NCI-H146 (cell line): ENCODE measurements at regions not wholly inside any gene's neighbourhood (a gene's known extent, or its start where the extent isn't known, plus 50 kb on each side); places are given as distances from the start of the nearest gene placed in this dataset.
"Not testable (repeated sequence)": the region's sequence is repeated elsewhere in the genome, so short reads cannot be mapped to it uniquely, and the experiment has no call there.

Source experiments
- DNase-seq: peaks from one replicate; lab custom pipeline; 2025; lab: John Stamatoyannopoulos, UW

DNA sequence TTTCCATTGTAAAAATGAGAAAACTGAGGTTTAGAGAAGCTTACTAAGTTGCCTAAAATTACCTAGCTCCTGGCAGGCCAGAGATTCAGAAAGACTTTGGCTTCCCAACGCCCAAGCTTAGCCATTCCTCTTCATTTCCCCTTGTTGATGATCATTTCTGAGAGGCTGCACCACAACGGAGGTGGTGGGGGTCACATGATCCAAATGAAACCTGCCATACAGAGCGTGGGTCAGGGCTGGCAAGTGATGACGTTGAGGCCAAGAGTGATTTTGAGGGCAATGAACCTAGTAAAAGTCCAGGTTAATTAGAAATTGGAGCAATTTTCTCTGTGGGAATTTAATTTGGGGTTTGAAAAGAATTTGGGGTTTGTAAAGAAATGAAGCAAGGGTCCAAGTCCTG lies 109.9 kb downstream of the TMEM182 start:
- no peak for DNase-seq

GRCh38 chr2:102872388-102872787 lies 110.6 kb downstream of the TMEM182 start:
- no peak for DNase-seq

DNA sequence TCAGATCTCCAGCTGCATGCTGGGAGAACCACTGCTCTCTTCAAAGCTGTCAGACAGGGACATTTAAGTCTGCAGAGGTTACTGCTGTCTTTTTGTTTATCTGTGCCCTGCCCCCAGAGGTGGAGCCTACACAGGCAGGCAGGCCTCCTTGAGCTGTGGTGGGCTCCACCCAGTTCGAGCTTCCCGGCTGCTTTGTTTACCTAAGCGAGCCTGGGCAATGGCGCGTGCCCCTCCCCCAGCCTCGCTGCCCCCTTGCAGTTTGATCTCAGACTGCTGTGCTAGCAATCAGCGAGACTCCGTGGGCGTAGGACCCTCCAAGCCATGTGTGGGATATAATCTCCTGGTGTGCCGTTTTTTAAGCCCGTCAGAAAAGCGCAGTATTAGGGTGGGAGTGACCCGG lies 117.7 kb downstream of the TMEM182 start:
- DNase-seq, result not testable (repeated sequence)

GRCh38 chr2:102880731-102881130 lies 118.9 kb downstream of the TMEM182 start:
- no peak for DNase-seq

DNA sequence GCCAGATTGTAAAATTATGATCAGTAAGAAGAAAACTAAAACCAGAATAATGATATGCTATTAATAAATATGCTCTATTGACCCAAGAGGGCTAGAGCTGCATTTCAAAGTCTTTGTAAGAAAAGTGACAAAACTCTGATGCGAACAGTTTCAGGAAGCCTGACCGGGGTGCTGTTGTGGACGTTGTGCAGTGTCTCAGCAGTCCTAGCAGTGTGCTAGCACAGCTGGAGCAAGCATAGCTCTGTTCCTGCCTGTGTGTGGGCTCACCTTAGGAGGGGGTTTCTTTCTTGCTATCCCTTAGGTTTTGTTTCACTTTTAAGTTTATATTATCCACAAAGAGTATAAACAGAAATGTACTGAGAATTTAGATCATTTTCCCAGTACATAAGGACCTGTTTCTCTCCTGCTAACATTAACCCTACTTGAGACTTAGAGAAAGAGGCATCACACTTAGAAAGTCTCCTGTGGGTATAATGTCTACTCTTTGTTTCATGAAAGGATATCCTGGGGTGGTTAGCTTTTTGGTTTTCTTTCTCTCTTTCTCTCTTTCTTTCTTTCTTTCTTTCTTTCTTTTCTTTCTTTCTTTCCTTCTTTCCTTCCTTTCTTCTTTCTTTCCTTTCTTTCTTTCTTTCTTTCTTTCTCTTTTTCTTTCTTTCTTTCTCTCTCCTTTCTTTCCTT lies 124.5 kb downstream of the TMEM182 start:
- DNase-seq, result no peak

GRCh38 chr2:102888514-102888913 lies 126.7 kb downstream of the TMEM182 start:
- DNase-seq, result no peak

- no peak for DNase-seq
Measured at GRCh38 chr2:102891296-102891695, 129.5 kb downstream of the TMEM182 start.

DNA sequence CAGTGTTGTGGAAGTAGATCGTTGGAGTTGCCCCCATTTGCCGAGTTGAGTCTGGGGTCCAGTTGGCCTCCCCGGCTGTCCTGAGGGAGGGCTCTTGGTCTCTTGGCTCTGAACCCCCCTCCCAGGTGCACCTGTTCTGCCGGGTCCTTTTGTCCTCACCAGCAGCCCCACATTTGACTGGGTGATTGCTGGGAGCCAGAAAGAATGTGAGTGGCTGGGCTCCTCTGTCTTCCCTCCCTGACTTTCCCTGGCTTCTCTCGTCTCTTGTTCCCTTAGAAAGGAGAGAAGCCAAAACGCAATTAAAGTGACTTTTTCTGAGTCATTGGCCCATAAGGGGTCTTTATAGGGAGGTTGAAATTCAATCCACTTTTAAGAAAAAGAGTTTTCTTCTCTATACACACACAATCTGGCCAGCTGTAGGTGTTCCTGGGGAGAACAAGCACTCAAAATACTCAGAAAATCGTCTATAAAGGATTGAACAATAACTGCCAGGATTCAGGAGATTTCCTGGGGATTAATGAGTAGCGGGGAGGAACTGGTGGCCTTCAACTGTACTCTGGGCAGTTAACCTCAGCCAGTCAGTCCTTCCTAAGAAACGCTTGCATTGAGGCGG lies 131.0 kb downstream of the TMEM182 start:
- no peak for DNase-seq

GRCh38 chr2:102893870-102894269 lies 132.0 kb downstream of the TMEM182 start:
- DNase-seq, result no peak

GRCh38 chr2:102895376-102895775 lies 133.5 kb downstream of the TMEM182 start:
- no peak for DNase-seq

DNA sequence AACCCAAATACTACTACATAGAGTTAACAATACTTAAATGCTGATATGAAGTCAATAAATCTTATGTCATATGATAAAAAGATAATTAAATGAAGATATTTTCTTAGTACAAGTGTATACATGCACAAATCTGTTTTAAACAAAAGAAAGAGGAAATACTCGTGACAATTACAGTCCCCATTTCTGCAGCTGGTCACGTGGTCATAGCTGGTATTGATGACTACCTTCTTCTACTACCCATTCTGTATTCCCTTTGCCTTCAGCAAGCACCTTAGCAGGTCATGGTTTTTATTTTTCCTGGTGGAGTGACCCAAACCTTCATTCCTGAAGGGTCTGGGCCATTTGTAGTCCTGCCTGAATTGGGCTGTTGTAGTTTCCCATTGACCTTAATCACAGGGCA lies 147.4 kb downstream of the TMEM182 start:
- DNase-seq, result not testable (repeated sequence)

- no peak for DNase-seq
Measured at GRCh38 chr2:102910724-102911123, 148.9 kb downstream of the TMEM182 start.

GRCh38 chr2:102915128-102915527 lies 153.3 kb downstream of the TMEM182 start:
- DNase-seq, result no peak

DNA sequence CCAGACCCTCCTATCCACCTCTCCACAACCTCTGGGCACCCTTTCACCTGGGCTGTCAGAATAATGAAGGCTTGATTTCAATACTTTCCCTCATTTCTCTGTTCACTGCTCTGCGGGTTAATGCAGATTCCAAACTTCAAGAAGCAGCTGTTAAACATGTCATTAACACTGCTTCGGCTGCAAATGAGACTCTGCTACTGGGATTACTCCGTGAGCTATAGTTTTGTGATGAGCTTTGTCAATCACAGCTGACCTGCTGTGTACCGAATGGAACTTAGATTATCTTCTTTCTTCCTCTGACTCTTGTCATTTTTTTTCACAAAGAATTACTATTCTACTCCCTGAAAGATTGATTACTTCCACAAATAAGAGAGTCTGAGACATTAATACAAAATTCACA lies 160.5 kb downstream of the TMEM182 start:
- DNase-seq, result no peak

- no peak for DNase-seq
Measured at GRCh38 chr2:102925003-102925402, 163.2 kb downstream of the TMEM182 start.

- no peak for DNase-seq
Measured at GRCh38 chr2:102927854-102928267, 166.0 kb downstream of the TMEM182 start.

DNA sequence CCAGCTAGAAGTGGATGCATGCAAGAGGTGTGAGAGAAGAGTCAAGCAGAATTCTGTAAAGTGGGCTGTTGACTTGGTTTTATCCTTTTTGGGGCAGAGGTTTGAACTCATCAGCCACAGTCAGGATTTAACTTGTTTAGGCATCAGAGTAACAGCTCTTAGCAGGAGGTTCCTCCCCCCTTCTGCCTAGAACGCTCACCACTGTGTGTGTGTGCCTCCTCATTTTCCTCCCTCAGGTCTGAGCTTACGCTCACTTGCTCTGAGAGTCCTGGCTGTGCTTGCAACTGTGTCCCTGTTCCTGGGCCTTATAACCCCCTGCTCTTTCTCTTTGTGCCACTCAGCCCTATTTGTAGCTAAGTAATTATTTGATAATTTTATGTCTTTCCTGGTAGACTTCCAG lies 167.9 kb downstream of the TMEM182 start:
- DNase-seq, result no peak

DNA sequence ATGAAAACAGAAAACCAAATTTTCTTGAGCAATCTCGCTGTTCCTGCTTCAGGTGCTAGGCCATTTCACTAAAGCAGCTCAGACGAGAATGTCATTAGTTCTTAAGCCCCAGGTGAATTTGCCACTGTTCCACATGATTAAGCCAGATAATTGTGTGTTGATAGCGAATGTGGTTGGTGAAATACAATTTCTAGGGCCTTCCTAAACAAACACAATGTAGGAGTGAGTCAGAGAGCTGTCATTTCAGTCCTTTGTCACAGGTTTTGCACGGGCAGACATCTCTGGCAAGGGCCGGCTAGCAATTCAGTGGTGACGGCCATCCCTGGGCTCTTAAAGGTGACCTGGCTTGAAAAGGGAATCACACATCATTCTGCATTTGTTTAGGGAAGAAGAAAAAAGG lies 170.7 kb downstream of the TMEM182 start:
- peak; percentile 87 for DNase-seq

DNA sequence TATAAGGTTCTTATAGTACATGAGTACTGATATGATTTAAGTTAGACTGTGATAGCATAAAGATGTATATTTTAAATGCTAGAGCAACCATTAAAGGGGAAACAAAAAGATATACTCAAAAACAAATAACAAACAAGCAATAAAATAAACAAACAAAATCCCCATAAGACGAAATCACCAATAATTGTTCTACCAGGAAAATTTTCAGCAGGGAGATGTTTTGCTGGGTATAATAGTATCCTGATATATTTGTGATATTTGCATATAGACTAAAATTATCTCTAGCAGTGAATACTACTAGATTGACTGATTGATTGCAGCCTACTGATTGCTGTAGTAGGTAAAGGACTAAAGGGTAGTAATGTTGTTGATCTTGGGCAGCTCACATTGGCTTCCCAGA lies 177.4 kb downstream of the TMEM182 start:
- DNase-seq, result no peak

DNA sequence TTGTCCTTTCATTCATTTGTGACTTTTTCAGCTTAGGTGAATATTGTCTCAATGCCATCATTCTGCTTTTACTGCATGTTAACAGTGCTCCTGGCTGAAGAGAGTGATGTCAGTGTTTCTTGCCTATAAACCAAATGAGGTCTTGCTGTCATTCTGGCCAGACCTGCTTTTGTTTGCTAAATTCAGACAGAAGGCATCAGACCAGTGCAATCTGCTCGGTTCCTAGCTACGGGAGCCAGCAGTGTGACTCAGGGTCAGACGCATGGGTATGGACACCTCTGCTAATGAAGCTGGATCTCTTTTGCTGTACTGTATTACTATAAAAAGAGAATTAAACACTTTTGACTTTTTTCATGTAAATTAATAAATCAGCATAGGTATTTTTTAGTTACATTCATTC lies 178.9 kb downstream of the TMEM182 start:
- no peak for DNase-seq

- no peak for DNase-seq
Measured at GRCh38 chr2:102942107-102942506, 180.3 kb downstream of the TMEM182 start.

DNA sequence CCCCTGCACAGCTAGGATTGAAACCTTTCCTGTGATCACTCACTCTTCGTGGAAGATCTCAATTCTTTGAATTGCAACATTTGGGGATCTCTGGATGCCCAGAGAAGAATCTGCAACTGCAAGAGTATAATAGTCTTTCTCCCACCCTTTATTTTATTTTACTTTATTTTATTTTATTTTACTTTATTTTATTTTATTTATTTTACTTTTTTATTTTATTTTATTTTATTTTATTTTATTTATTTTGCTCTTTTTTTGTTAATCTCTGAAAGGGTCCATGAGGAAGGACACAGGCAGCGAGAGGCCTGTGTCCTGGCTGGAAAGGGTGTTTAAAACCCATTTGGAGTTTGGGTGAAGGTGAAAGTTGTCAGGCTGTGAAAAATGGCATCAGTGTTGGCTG lies 181.4 kb downstream of the TMEM182 start:
- no peak for DNase-seq

DNA sequence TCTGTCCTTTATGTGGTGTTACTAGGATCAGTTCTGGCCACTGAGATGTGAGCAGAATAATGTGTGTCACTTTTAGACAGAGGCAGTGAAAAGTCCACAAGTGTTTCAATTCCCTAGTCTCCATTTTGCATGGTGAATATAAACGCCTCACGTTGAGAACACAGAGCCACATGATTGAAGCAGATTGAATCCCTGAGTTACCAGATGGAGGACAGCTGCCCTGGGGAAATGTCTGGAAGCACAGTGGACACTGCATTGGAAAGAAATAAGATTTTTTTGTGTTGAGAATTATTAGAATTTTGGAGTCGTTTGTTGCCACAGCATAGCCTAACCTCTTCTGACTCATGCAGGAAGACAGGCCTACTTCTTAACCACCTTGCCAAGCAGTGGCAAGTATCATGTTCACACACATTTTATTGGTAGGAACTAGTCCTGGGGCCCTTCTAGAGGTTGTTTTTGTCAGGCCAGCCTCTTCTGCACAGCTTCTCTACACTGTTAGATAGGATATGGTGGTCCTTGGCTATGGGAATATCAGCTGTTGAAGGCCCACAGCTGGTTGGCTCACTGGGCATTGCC lies 188.6 kb downstream of the TMEM182 start:
- no peak for DNase-seq

- DNase-seq, result no peak
Measured at GRCh38 chr2:102951249-102951648, 189.4 kb downstream of the TMEM182 start.
